ENCODE measurements at regions not wholly inside any gene's neighbourhood (a gene's known extent, or its start where the extent isn't known, plus 50 kb on each side); places are given as distances from the start of the nearest gene placed in this dataset.

DNA sequence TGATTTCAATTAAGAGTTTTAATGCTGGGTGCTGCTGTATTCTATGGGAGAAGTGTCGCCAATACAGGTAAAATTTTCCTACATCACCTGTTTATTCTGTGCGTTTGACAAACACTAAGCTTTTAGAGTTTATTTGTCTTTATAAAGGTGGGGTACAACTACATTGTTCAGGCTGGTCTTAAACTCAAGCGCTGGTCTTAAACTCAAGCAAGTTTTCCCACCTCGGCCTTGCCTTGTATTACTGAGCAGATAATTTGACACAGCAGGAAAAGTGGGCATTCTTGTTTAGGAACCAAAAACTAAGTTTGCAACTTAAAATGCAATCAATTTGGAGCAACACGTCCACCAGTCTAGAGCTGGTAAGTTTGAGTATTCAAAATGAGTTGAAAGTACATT is 112.9 kb upstream of the BTN3A2 start:
- TF ChIP-seq, protein P1, sequence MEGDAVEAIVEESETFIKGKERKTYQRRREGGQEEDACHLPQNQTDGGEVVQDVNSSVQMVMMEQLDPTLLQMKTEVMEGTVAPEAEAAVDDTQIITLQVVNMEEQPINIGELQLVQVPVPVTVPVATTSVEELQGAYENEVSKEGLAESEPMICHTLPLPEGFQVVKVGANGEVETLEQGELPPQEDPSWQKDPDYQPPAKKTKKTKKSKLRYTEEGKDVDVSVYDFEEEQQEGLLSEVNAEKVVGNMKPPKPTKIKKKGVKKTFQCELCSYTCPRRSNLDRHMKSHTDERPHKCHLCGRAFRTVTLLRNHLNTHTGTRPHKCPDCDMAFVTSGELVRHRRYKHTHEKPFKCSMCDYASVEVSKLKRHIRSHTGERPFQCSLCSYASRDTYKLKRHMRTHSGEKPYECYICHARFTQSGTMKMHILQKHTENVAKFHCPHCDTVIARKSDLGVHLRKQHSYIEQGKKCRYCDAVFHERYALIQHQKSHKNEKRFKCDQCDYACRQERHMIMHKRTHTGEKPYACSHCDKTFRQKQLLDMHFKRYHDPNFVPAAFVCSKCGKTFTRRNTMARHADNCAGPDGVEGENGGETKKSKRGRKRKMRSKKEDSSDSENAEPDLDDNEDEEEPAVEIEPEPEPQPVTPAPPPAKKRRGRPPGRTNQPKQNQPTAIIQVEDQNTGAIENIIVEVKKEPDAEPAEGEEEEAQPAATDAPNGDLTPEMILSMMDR (conservative IDR thresholded peaks at IDR 0.05), result no peak
- Mint-ChIP-seq H3K27me3 (ENCODE audit: low read depth) (peaks cover 3% of the 10 kb centered on the region; the same call in 1 of the 2 replicates), H3K27ac (peak overlapping the region; percentile 97 to 99 (median 98)), H3K9me3 (no peaks in the 10 kb centered on the region), H3K4me1 (peaks cover 23% of the 10 kb centered on the region in 2 experiments), H3K36me3 (ENCODE audit: insufficient read depth in 1 of 3, low read depth in 3 of 3) (peaks cover 0 to 7% (median 4%) of the 10 kb centered on the region in 3 experiments; a peak in 3 of 7 replicates), H3K4me3 (peak overlapping the region; percentile 92 to 96)
- no peaks in the 10 kb centered on the region for H3K79me2 ChIP-seq (ENCODE audit: insufficient read depth, low read length)
- H2BK5ac ChIP-seq (ENCODE audit: insufficient read length, low read length), result no peak overlapping the region
- H3K4me1 ChIP-seq (ENCODE audit: insufficient read depth, low read length), result no peaks in the 10 kb centered on the region
- H3K18ac ChIP-seq (ENCODE audit: insufficient read length, low read depth, low read length), result peak overlapping the region; percentile 20
- no peak for DNase-seq
- no peak overlapping the region for H2AK5ac ChIP-seq (ENCODE audit: insufficient read length, low read length)
- H3K14ac ChIP-seq (ENCODE audit: insufficient read depth, low read length), result peak overlapping the region; percentile 69; the same call in 1 of the 2 replicates
- no peak overlapping the region for H3K56ac ChIP-seq (ENCODE audit: insufficient read length, low read depth, low read length)
- peaks cover 3% of the 10 kb centered on the region for H4K20me1 ChIP-seq (ENCODE audit: control insufficient read depth, insufficient read depth, insufficient read length)
- WGBS (ENCODE audit: extremely low coverage, insufficient read length, low lambda C conversion rate), result no CpG with 5 or more reads among the region's 5 CpGs
- no peaks in the 10 kb centered on the region for H3K79me1 ChIP-seq (ENCODE audit: insufficient read depth, low read depth, low read length, poor library complexity, severe bottlenecking)
- H2BK15ac ChIP-seq (ENCODE audit: low read depth, low read length), result no peak overlapping the region
- H3K4ac ChIP-seq (ENCODE audit: low read depth, low read length), result no peak overlapping the region
- no peak overlapping the region for H4K5ac ChIP-seq (ENCODE audit: insufficient read length, low read depth, low read length)
- H2AFZ ChIP-seq (ENCODE audit: low read length), result no peak overlapping the region
- H4K91ac ChIP-seq (ENCODE audit: insufficient read length, low read depth, low read length), result no peak overlapping the region
- no peaks in the 10 kb centered on the region for H3K27me3 ChIP-seq (ENCODE audit: insufficient read depth, low read length)
- peaks cover 7% of the 10 kb centered on the region for H3K23me2 ChIP-seq (ENCODE audit: insufficient read length, low read depth, low read length, poor library complexity, severe bottlenecking)
- H3K9me3 ChIP-seq (ENCODE audit: control insufficient read depth, low read depth, low read length), result no peaks in the 10 kb centered on the region
- H3K9ac ChIP-seq (ENCODE audit: extremely low read depth, insufficient read length, low read length), result peak overlapping the region; percentile 64
- H3T11ph ChIP-seq (ENCODE audit: low read length), result no peak overlapping the region
- H3K4me2 ChIP-seq (ENCODE audit: insufficient read depth, insufficient read length, low read length), result peak overlapping the region; percentile 34
- no peak overlapping the region for H4K8ac ChIP-seq (replicated peaks; ENCODE audit: insufficient read length, low read depth, low read length)
- no peak overlapping the region for H2BK20ac ChIP-seq (ENCODE audit: low read depth, low read length, poor library complexity, severe bottlenecking)
- no peak overlapping the region for H3K23ac ChIP-seq (ENCODE audit: insufficient read length, low read depth, low read length)
- H2BK12ac ChIP-seq (ENCODE audit: insufficient read length, low read depth, low read length), result no peak overlapping the region
- H2BK120ac ChIP-seq (ENCODE audit: low read depth, low read length, poor library complexity, severe bottlenecking), result no peak overlapping the region
- H3K27ac ChIP-seq (ENCODE audit: insufficient read length, low read depth, low read length), result peak overlapping the region; percentile 50

Measured in H9 (cell line).